ENCODE measurements at regions not wholly inside any gene's neighbourhood (a gene's known extent, or its start where the extent isn't known, plus 50 kb on each side); places are given as distances from the start of the nearest gene placed in this dataset.
A peak's percentile ranks its signal among the peaks of the same experiment; 100 is the strongest.

DNA sequence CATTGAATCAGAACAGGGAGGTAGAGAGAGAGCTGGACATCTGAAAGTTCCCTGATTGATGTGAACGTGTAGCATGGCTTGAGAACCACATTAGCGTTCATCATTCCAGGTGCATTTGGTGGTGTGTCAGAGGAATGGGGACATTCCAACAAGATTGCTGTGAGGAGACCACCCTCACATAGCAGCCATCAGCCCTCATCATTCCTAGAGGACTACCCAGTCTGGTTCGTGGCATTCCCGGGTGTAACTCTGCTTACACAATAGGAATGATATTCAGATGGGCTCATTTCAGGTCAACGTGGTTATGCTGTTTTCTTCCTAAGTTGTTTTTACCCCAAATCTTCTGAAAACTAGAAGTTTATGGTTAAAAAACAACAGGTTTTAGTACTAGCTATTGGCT is 62.2 kb upstream of the KLHL31 start:
- Histone ChIP-seq H3K27ac (no peak overlapping the region), H3K4me3 (no peak overlapping the region), H3K27me3 (no peaks in the 10 kb centered on the region), H3K36me3 (no peaks in the 10 kb centered on the region), H3K4me1 (peaks cover 0 to 54% (median 0%) of the 10 kb centered on the region in 3 donors), H3K9me3 (no peaks in the 10 kb centered on the region)
- WGBS, 2 donors (ENCODE audit: low coverage in 1 of 2), result 73 to 85% methylated on average over 5 of the region's 5 CpGs
- no peak for ATAC-seq
- TF ChIP-seq EP300 (IDR thresholded peaks at IDR 0.05) (no peak), POLR2AphosphoS5 (IDR thresholded peaks at IDR 0.05) (no peak), POLR2A (IDR thresholded peaks at IDR 0.05) (no peak)
- TF ChIP-seq, protein P1, sequence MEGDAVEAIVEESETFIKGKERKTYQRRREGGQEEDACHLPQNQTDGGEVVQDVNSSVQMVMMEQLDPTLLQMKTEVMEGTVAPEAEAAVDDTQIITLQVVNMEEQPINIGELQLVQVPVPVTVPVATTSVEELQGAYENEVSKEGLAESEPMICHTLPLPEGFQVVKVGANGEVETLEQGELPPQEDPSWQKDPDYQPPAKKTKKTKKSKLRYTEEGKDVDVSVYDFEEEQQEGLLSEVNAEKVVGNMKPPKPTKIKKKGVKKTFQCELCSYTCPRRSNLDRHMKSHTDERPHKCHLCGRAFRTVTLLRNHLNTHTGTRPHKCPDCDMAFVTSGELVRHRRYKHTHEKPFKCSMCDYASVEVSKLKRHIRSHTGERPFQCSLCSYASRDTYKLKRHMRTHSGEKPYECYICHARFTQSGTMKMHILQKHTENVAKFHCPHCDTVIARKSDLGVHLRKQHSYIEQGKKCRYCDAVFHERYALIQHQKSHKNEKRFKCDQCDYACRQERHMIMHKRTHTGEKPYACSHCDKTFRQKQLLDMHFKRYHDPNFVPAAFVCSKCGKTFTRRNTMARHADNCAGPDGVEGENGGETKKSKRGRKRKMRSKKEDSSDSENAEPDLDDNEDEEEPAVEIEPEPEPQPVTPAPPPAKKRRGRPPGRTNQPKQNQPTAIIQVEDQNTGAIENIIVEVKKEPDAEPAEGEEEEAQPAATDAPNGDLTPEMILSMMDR (IDR thresholded peaks at IDR 0.05), result no peak

DNA sequence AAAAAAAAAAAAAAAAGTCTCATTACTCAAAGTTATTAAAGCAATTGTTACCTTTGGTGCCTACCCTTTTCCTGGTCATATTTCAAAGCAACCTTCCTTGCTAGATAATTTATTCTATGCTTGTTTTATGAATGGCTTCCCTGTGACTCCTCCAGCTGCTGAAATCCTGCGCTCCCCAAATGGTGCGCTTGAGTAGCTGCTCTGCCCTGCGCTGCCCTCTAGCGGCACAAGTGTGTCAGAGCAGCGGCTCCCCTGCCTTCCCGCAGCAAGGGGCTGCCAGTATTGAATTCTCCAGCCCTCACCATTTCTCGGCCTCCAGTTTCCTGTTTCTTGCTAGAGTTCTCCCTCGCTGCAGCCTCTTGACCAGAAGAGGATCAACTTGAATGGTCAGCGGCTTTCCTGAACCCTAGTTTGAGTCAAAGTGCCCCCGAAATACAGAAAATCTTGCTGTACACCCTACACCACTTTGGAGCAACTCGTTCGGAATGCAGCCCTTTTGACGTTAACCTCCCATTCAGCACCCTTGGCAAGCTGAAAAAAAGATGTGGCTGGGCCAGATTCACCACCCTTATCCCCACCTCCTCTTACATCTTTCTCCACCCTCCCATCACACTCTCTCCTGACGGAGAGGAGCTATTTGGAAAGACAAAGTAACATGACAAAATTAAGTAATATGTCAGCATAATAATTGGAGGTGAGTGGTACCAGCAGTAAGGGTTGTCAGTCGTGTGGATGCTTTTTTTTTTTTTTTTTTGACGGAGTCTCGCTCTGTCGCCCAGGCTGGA is 60.4 kb upstream of the KLHL31 start:
- Histone ChIP-seq H3K4me1 (peaks cover 0 to 40% (median 0%) of the 10 kb centered on the region in 3 donors), H3K27ac (no peak overlapping the region), H3K36me3 (no peaks in the 10 kb centered on the region), H3K27me3 (no peaks in the 10 kb centered on the region), H3K9me3 (no peaks in the 10 kb centered on the region), H3K4me3 (no peak overlapping the region)
- TF ChIP-seq POLR2AphosphoS5 (IDR thresholded peaks at IDR 0.05), result no peak
- no peak for TF ChIP-seq EP300 (IDR thresholded peaks at IDR 0.05)
- TF ChIP-seq, protein P1 (IDR thresholded peaks at IDR 0.05), result peak; percentile 85 to 96 (median 92)
- TF ChIP-seq POLR2A (IDR thresholded peaks at IDR 0.05), result no peak
- 29 to 39% methylated on average over 10 to 18 of the region's 18 CpGs for WGBS, 2 donors (ENCODE audit: low coverage in 1 of 2)
- peak; percentile 75 for ATAC-seq

DNA sequence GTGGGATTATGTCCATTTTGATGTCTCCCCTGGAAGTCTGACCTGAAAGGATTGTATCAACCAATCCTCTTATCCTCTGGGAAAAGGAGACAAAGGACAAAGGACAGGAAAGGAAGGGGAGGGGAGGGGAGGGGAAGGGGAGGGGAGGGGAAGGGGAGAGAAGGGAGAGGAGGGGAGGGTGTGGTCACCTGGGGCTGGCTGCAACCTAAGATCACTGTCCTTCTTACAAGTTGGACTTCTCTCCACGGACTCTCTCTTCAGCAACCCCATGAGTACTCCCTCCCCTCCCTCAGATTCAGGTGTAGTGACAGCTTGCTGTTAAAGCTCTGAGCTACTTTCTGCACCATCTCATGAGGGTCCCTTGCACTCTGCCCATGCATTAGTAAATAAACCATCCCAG is 58.9 kb upstream of the KLHL31 start:
- H3K27me3 ChIP-seq, result no peaks in the 10 kb centered on the region
- WGBS, 2 donors (ENCODE audit: low coverage in 1 of 2), result 100% methylated on average over 1 of the region's 1 CpG; no CpG with 5 or more reads in 1 of the 2 donors
- no peaks in the 10 kb centered on the region for H3K9me3 ChIP-seq
- no peaks in the 10 kb centered on the region for H3K36me3 ChIP-seq
- TF ChIP-seq EP300 (IDR thresholded peaks at IDR 0.05) (no peak), POLR2AphosphoS5 (IDR thresholded peaks at IDR 0.05) (no peak), POLR2A (IDR thresholded peaks at IDR 0.05) (no peak)
- TF ChIP-seq, protein P1 (IDR thresholded peaks at IDR 0.05), result no peak
- peaks cover 0 to 25% (median 0%) of the 10 kb centered on the region in 3 donors for H3K4me1 ChIP-seq
- no peak overlapping the region for H3K27ac ChIP-seq
- H3K4me3 ChIP-seq, result no peak overlapping the region
- ATAC-seq, result no peak

DNA sequence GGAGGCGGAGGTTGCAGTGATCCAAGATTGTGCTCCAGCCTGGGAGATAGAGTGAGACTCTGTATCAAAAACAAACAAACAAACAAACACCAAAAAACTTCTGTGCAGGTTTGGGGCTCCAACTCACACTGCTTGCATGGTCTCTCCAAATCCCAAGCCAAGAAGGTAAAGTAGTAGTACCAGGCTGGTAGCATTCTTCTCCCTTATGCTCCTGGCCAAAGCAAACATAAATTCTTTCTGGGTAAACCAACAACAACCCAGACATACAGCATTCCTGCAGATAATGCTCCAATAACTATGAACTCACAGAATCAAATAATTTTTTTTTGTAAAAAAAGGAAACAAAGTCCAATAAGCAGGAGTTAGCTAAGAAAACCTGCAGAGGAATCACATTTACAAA is 57.8 kb upstream of the KLHL31 start:
- no peaks in the 10 kb centered on the region for H3K36me3 ChIP-seq
- H3K9me3 ChIP-seq, result no peaks in the 10 kb centered on the region
- H3K27ac ChIP-seq, result no peak overlapping the region
- TF ChIP-seq POLR2AphosphoS5 (IDR thresholded peaks at IDR 0.05) (no peak), EP300 (IDR thresholded peaks at IDR 0.05) (no peak), POLR2A (IDR thresholded peaks at IDR 0.05) (no peak)
- TF ChIP-seq, protein P1 (IDR thresholded peaks at IDR 0.05), result no peak
- no peak overlapping the region for H3K4me3 ChIP-seq
- peaks cover 0 to 22% (median 0%) of the 10 kb centered on the region in 3 donors for H3K4me1 ChIP-seq
- WGBS, 2 donors (ENCODE audit: low coverage in 1 of 2), result 100% methylated on average over 1 of the region's 1 CpG; no CpG with 5 or more reads in 1 of the 2 donors
- ATAC-seq, result no peak
- no peaks in the 10 kb centered on the region for H3K27me3 ChIP-seq

DNA sequence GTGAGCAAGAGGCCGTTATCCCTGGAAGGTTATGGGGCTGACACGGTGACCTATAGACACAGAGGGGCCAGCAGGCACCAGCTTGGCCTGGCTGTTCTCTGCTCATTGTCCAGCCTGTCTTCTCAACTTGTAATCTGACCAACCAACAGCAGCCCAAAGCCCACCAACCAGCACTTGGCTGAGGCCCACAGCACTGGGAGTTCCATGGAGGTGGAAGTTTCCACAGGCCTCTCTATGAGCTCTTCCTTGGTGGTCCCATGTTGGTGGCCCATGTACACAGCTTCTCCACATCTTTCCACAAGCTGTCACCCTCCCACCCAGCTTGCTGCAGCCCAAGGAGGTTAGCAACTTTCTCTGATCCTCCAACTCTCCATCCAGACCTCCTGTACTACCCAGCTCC is 56.2 kb upstream of the KLHL31 start:
- Histone ChIP-seq H3K4me3 (no peak overlapping the region), H3K36me3 (no peaks in the 10 kb centered on the region), H3K9me3 (no peaks in the 10 kb centered on the region), H3K4me1 (peaks cover 0 to 15% (median 0%) of the 10 kb centered on the region in 3 donors), H3K27me3 (no peaks in the 10 kb centered on the region), H3K27ac (no peak overlapping the region)
- 57 to 100% methylated on average over 1 of the region's 2 CpGs for WGBS, 2 donors (ENCODE audit: low coverage in 1 of 2)
- no peak for ATAC-seq
- TF ChIP-seq POLR2A (IDR thresholded peaks at IDR 0.05) (no peak), POLR2AphosphoS5 (IDR thresholded peaks at IDR 0.05) (no peak), EP300 (IDR thresholded peaks at IDR 0.05) (no peak)
- TF ChIP-seq, protein P1 (IDR thresholded peaks at IDR 0.05), result no peak

Data from gastroesophageal sphincter (tissue), 4 donors.